RWPE2 (cell line): ENCODE measurements at regions not wholly inside any gene's neighbourhood (a gene's known extent, or its start where the extent isn't known, plus 50 kb on each side); places are given as distances from the start of the nearest gene placed in this dataset.

Experiments
- ATAC-seq: fragments of 200-7000 bp; cut with Tn5 transposase; 3 replicates; pipeline ENCODE4 v1.9.1; 2021; ENCODE audit warnings: low read depth
- DNase-seq: peaks from one replicate; pipeline ENCODE4 v3.0.0-alpha.2; 2020; ENCODE audit warnings: low spot score
- H3K27ac ChIP-seq: fragments of 450-650 bp; 2 replicates; pipeline ENCODE4 v1.5.1; 2017; ENCODE audit warnings: mild to moderate bottlenecking; ENCODE audit not compliant: poor library complexity, severe bottlenecking
- H3K27me3 ChIP-seq: fragments of 250-450 bp; sonication (Bioruptor Pico); 2 replicates; pipeline ENCODE4 v1.5.1; 2021; ENCODE audit warnings: mild to moderate bottlenecking, moderate library complexity; ENCODE audit not compliant: insufficient read depth, poor library complexity, severe bottlenecking
- H3K36me3 ChIP-seq: fragments of 250-450 bp; sonication (Bioruptor Pico); 2 replicates; pipeline ENCODE4 v1.5.1; 2020; ENCODE audit warnings: low read depth, mild to moderate bottlenecking, moderate library complexity
- H3K4me1 ChIP-seq: fragments of 250-450 bp; sonication (Bioruptor Pico); 2 replicates; pipeline ENCODE4 v1.5.1; 2021; ENCODE audit warnings: mild to moderate bottlenecking, moderate library complexity; ENCODE audit not compliant: insufficient read depth, poor library complexity, severe bottlenecking
- H3K4me3 ChIP-seq: fragments of 250-450 bp; sonication (Bioruptor Pico); 2 replicates; pipeline ENCODE4 v1.5.1; 2021; ENCODE audit warnings: mild to moderate bottlenecking, moderate library complexity; ENCODE audit not compliant: severe bottlenecking
- H3K9me3 ChIP-seq: fragments of 250-450 bp; sonication (Bioruptor Pico); 2 replicates; pipeline ENCODE4 v1.5.1; 2021; ENCODE audit warnings: mild to moderate bottlenecking, moderate library complexity; ENCODE audit not compliant: severe bottlenecking
- CTCF ChIP-seq: fragments of 450-650 bp; IDR thresholded peaks from one replicate; pipeline ENCODE4 v1.5.1; 2017; ENCODE audit warnings: mild to moderate bottlenecking, moderate library complexity; ENCODE audit not compliant: poor library complexity, severe bottlenecking

GRCh38 chr11:87840786-87841185 is 334.5 kb downstream of the RAB38 start:
- Histone ChIP-seq H3K4me1 (no peaks in the 10 kb centered on the region), H3K27ac (no peak overlapping the region), H3K36me3 (no peaks in the 10 kb centered on the region), H3K9me3 (no peaks in the 10 kb centered on the region), H3K4me3 (no peak overlapping the region), H3K27me3 (no peaks in the 10 kb centered on the region)
- DNase-seq: no peak
- ATAC-seq: peak; percentile 60; the same call in 1 of the 3 replicates
- TF ChIP-seq CTCF: no peak

DNA sequence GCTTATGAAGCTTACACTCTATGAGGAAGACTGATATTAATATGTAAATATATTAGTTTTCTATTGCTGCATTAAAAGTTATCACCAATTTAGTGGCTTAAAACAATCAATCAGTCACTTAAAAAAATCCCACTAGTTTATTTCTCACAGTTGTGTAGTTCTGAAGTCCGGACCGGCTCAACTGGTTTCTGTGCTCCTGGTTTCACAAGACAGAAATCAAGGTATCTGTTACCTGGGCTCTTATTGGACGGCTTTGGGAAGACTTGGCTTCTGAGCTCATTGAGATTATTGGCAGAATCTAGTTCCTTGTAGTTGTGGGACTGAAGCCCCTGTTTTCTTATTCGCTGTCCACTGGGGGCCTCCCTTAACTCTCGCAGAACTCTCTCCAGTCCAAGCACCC is 343.0 kb downstream of the RAB38 start:
- H3K4me3 ChIP-seq: no peak overlapping the region
- no peaks in the 10 kb centered on the region for H3K9me3 ChIP-seq
- H3K4me1 ChIP-seq: no peaks in the 10 kb centered on the region
- no peaks in the 10 kb centered on the region for H3K27me3 ChIP-seq
- ATAC-seq (no peak), DNase-seq (no peak)
- TF ChIP-seq CTCF: no peak
- no peaks in the 10 kb centered on the region for H3K36me3 ChIP-seq
- H3K27ac ChIP-seq: no peak overlapping the region

DNA sequence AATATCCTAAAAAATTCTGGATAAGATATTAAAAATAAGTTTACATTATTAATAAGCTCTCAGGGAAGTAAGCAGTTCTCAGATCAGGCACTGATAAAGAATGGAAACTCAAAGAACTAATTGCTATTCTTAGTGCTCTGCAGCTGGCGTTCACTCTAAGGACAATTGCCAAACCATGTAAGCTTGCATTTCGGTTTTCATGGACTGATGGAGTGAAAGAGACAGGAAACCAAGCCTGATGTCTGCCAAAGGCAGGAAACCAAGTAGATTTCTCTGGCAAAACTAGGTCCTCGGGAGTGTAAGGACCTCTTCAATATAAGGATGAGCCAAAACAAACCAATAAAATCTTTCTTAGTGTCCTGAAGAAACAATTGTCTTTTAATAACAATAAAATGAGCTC is 355.2 kb downstream of the RAB38 start:
- ATAC-seq: no peak
- no peak for DNase-seq

GRCh38 chr11:87819151-87819550 is 356.1 kb downstream of the RAB38 start:
- H3K27ac ChIP-seq: no peak overlapping the region
- H3K4me1 ChIP-seq: no peaks in the 10 kb centered on the region
- H3K9me3 ChIP-seq: no peaks in the 10 kb centered on the region
- H3K36me3 ChIP-seq: no peaks in the 10 kb centered on the region
- DNase-seq: no peak
- no peaks in the 10 kb centered on the region for H3K27me3 ChIP-seq
- TF ChIP-seq CTCF: no peak
- H3K4me3 ChIP-seq: no peak overlapping the region
- no peak for ATAC-seq

More for the DNA sequence above, 355.2 kb downstream of the RAB38 start:
- no peaks in the 10 kb centered on the region for H3K9me3 ChIP-seq
- no peak for TF ChIP-seq CTCF
- H3K27ac ChIP-seq: no peak overlapping the region
- H3K4me1 ChIP-seq: no peaks in the 10 kb centered on the region
- H3K36me3 ChIP-seq: no peaks in the 10 kb centered on the region
- no peak overlapping the region for H3K4me3 ChIP-seq
- H3K27me3 ChIP-seq: no peaks in the 10 kb centered on the region

- ATAC-seq (no peak), DNase-seq (no peak)
- TF ChIP-seq CTCF: no peak
- Histone ChIP-seq H3K27me3 (no peaks in the 10 kb centered on the region), H3K4me1 (no peaks in the 10 kb centered on the region), H3K36me3 (no peaks in the 10 kb centered on the region), H3K27ac (no peak overlapping the region), H3K9me3 (no peaks in the 10 kb centered on the region), H3K4me3 (no peak overlapping the region)
Measured at GRCh38 chr11:87812571-87813365, 362.5 kb downstream of the RAB38 start.
